Fibroblast of skin of abdomen (primary cell): ENCODE measurements at regions not wholly inside any gene's neighbourhood (a gene's known extent, or its start where the extent isn't known, plus 50 kb on each side); places are given as distances from the start of the nearest gene placed in this dataset.

Experiments used
- DNase-seq: peaks from one replicate; pipeline ENCODE4 v3.0.0-alpha.2; 2013

DNA sequence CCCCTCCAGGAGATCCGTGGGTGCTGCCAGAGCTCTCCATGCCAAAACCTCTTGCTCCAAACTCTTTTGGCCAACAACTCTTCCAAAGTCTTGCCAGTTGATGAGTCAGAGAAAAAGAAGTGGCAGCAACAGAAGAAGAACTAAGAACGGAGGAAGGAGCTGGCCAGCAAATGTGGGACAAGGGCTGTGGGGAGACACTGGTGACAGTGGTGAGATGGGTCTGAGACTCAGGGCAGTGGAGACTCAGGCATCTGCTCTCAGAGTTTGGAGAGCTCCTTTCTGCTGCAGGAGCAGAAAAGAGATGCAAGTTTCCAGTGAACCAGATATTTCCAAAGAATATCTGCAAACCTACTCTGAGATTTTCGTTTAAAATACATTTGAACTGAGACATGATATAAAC lies 92.3 kb upstream of the SEMA6A start:
- no peak for DNase-seq

DNA sequence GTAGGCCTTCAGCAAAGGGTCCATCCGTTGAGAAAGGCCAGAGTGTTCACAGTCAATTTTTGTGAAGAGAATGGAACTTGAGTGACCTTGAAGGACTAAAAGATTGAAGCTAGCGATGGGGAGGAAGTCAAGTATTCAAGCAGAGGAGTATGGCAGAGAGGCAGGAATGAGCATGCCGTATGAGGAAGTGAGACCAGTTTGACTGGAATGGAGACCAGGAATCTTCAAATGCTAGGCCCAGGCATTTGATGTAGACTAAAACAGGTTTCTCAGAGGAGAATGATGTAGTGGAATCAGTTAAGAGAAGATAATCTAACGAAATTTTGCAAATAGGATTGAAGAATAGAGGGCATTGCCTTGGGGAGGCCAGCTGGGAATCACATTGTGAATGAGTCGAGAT lies 90.4 kb upstream of the SEMA6A start:
- DNase-seq: no peak

DNA sequence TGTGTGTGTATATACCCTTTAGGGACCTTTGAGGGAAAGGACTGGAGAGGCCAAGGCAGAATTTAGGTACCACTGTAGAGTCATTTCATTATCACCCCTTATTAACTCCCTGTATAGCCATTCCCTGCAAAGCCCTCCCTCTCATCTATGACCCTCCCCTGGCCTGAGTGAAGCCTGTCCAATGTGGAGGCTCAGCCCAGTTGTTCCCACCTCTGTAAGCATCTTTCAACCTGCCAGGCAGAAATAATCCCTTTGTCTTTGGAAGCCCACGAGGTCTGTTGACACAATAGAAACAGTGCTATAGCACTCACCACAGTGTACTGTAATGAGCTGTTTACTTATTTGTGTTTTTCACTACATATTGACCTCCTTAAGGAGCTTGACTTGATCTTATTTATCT lies 88.5 kb upstream of the SEMA6A start:
- no peak for DNase-seq

DNA sequence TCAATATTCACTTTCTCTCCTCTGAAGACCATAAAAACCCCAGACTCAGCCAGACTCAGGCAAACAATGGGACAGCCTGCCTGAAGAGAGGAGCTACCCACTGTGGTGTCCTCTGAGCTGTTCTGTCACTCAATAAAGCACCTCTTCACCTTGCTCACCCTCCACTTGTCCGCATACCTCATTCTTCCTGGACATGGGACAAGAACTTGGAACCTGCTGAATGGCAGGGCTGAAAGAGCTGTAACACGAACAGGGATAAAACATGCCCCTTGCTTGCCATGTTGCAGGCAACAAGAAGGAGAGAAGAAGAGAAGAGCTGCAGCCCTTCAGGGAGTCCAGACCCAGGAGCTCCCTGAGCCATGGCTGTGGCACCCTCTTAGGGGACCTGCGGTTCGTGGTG lies 86.8 kb upstream of the SEMA6A start:
- DNase-seq: no peak

DNA sequence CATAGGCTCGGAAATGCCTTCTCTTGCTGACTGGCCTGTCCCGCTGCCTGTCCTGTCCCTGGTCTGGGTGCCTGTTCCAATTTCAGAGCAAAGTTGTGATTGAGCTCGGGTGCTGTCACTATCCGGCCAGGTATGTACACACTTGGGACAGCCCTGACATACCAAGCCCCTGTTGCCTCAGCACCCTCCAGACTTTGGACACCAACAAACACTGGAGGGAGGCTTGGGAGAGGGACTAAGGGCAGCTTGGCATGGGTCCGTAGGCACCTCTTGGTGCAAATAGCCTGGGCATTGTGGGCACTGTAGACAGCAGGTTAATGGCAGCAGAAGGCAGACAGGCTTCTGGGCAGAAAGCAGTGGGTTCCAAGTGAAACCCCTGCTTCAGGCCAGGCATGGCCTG lies 86.3 kb upstream of the SEMA6A start:
- no peak for DNase-seq

DNA sequence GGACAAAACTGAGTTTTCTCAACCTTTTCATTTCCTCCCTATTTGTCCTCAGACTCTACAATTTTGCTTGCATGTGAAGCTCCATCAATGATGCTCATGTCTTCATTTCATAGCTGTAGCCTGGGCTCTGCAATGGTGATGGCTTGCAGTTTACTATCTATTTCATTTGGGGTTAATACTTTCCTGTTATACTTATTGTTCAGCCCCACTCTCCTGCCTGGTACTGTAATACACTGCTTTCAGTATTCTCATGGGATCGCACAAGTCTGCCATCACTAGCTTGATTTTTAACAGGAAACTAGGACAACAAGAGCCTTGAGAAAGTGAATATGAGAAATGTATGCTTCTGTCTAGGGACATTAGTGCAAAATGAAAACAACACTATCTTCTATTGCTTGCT lies 84.2 kb upstream of the SEMA6A start:
- no peak for DNase-seq

DNA sequence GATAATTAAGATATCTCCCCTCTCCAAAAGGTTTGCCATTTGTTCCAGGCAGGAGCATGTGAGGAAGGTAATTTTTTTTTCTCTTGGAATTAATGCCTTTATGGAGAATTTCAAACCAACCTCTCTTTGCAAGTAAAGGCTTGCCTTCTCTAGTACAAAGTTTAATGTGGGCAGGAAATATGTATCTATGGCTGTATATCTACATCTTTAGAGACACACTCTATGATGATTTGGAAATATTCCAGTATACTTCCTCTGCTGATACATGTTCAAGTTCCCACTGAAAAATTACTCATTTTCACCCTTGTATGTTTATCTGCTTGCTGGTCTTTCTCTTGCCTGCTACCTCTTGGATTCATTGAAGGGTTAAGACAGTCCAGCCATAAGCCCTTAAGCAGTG lies 83.5 kb upstream of the SEMA6A start:
- no peak for DNase-seq

DNA sequence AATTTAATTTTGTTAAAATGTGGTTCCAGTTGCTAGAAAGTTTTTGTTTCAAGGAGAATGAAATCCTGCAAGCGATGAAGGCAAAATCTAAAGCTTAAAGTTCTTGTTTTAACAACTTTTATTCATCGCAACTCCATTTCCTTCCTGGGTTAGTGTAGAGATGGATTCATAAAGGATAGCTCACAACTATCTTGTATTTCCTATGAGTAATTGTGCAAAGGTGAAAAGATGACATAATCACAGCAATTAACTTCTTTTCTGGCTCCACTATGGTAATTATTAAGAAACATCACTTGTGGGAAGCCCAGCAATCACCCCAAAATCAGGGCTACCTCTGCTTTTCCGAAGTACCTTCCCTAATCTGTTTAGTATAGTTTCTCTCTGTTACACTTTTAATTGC lies 80.8 kb upstream of the SEMA6A start:
- DNase-seq: no peak

DNA sequence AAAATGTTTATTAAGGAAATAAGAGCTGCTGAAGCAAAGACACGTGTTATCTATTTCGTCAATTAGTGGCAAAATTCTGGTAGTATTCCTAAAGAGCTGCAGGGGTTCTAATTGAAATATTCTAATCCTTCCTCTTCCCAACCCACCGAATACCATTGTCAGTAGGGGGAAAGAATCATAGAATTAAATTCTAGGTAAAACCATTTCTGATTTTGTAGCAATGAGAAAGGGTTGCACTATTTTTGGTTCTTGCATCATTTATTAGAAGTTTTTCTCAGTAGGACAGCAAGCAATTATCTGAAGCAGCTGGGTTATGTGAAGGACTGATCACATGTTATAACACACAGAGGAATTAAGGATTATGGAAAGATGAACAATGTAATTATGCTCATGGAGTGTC lies 80.3 kb upstream of the SEMA6A start:
- no peak for DNase-seq

DNA sequence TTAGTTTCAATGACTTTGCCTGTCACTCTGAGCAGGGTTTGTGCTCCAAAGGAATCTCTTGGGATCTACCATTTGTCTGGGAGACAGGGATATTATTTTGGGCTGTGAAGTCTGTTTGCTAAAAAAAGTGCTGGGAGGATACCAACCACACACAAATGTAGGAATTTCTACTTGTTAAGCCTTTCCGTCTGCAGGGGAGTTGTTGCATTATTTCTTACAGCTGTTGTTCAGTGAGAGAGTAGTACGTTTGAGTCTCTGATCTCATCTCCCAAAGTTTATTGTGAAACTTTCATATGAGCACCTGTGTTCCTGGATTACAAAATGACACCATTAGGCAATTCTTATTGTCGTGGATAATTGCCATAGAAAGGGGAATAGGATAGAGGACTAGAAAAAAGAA lies 78.3 kb upstream of the SEMA6A start:
- peak; percentile 36 for DNase-seq

DNA sequence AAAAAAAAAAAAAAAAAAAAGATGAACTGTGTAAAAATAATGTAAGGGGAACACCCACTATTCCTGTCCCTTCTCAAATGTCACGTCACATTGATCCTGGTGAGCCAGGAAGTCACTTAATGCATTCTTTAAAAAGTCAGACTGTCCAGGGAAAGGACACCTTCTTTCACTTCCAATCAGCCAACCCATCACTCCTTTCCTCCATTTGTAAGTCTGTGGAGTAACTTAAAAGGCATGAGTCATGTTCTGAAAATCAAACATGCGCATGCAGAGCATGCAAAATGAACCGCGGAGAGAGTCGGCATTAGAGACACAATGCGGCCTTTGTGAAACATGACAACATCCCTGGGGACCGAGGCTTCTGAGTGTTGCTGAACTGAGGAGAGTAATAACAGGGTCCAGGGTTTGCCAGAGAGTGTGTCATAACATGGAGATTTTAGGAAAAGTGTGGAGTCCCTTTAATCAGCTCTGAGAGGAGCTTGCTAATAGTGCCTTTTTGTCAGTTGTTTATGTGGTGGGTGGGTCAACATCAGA lies 77.6 kb upstream of the SEMA6A start:
- peak; percentile 82 for DNase-seq

DNA sequence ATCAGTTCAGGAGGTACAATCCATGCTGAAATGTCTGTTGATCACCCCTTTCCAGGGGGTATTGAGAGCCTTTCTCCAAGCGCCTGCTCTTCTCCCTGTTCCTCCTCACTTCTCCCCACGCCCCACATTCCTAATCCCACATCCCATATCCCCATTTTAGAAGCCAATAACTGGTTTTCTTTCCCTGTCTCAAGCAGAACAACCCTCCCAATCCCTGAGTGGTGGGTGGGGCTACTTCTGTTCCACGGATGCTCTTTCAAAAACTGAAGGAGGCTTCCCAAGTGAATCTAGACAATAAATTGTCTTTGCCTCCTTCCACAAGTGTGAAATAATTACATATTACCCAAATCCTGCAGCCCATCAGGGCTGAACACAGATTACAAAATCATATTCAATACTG lies 77.0 kb upstream of the SEMA6A start:
- no peak for DNase-seq

DNA sequence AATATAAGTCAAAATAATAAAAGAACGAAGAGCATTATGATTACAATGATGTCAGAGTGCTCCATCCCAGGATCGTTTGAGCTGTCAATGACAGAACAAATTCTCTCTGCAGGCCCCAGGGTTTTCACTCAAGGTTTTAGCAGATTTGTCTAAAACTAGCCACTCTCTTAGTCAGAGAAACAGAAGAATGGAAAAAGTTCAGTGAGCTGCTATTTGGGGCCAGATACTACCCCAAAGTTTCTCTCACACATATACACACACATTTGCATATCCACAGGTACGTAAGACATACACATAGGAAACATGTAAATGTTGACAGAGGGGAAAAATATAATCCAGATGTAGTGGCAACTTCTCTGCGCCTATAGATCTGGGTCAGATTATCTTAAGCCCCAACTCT lies 76.3 kb upstream of the SEMA6A start:
- DNase-seq: no peak

DNA sequence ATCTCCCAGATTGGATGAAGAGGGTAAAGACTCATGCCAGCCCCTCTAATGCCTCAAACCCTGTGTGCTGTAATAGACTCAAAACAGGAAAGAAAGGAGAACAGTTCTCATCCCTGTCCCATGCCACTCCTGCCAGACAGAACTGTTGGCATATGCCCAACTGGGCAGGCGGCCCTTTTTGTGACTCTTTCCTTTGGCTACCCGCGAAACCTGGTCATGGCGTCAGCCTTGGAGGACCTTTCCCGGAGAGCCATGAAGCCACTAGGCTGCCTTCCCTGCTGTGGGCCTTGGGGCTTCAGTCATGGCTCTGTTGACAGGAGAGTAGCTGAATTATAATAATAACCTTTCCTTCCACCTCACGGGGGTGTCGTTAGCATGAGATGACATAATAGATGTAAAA lies 75.9 kb upstream of the SEMA6A start:
- no peak for DNase-seq

DNA sequence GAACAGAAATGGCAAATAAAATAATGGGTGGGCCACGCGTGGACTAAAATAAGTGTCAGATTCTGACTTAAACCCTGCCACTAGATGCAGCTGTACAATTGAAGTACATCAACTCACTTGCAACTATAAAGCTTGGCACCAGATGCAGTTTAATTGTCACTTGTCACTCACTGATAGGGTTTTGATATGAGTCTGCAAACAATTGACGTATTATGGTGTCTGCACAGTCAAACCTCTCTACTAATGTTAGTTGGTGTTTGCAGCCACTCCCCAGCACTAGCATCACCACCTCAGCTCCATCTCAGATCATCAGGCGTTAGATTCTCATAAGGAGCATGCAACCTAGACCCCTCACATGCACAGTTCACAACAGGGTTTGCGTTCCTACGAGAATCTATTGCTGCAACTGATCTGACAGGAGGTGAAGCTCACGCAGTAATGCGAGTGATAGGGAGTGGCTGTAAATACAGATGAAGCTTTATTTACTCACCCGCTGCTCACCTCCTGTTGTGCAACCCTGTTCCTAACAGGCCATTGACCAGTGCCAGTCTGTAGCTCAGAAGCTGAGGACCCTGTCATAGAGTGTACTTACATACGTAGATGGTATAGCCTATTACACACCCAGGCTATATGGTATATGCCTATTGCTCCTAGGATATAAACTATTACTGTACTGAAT lies 72.1 kb upstream of the SEMA6A start:
- no peak for DNase-seq

DNA sequence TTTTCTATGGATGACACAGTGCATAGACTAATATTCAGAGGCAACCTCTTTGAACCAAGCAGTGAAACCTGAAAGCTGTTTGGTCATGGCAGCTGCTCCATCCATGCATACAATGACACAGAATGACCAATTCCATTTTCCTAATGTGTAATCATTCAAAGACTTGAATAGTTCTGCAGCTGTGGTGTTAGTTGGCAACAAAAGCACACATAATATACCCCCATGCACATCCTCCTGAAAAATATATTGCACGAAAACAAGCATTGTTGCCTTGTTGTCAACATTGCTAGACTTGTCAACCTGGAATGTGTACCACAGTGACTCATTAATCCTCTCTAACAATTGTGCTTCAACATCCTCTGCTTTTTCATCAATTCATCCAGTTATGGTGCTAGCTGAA lies 71.0 kb upstream of the SEMA6A start:
- no peak for DNase-seq

DNA sequence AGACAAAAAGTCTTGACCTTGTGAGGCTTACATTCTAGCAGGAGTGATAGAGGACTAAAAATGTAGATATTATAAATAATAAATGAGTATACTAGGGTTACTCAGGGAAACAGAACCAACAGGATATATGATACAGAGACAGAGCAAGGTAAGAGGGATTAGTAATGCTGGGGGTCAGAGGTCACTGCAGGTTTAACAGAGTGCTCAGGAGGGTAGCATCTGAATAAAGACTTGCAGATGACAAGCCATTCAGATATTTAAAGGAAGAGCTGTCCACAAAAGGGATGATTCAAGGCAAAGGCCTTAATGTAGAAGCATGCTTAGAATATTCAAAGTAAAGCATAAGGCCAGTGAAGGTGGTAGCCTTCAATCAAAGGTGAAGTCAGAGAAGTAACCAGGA lies 65.6 kb upstream of the SEMA6A start:
- DNase-seq: no peak

DNA sequence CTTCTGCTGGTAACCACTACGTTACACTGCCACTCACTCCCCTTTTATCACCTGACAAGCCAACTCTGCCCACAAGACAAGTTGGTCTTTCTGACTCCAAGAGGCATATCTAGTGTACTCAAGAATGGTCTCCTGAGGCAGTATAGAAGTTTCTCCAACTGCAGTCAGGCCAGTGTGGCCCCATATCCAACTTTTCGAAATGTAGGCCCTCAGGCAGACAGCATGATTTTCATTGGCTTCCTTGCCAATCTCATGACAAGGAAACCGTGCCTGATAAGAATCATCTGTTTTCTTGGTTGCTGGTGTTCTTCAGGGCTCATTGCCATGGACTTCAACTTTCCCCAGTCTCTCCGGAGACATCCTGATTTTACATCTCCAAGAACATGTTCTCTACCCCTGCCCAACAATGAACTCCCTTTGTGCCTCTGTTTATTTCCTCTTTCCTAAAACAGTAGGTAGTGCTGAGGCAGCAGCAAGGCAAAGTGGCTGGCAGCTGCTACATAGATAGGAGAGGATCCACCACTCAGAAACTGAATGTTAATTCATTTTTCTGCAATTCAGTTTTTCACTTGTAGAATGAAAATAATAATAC lies 62.6 kb upstream of the SEMA6A start:
- no peak for DNase-seq

DNA sequence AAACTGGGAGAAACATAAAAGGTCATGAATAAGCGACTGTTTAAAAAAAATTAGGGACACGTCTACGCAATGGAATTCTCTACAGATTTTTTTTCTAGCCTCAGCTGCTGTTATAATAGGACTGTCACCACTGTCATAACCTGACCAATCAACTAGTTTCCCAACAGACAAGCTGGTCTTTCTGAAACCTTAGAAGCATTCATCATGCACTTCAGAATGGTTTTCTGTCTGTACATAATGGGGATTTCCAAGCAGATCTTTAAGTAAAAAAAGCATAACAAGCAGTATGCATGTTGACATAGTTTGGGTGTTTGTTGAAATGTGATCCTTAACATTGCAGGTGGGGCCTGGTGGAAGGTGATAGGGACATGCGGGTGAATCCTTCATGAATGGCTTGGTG lies 58.3 kb upstream of the SEMA6A start:
- no peak for DNase-seq

DNA sequence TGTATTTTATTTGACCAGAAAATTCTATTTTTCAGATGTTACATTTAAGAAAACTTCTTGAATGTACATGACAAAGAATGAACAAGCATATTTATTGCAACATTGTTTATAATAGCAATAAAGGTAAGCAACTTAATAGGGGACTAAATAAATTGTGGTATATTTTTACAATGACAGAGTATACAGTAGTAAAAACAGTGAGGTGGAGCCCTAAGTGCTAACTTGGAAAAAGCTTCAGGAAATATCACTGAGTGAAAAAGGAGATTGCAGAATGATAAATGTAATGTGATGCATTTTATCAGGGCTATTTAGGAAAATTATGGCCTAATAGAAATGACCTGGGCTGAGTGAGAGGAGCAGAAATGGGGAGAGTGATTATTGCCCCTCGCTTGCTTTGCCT lies 56.5 kb upstream of the SEMA6A start:
- no peak for DNase-seq

DNA sequence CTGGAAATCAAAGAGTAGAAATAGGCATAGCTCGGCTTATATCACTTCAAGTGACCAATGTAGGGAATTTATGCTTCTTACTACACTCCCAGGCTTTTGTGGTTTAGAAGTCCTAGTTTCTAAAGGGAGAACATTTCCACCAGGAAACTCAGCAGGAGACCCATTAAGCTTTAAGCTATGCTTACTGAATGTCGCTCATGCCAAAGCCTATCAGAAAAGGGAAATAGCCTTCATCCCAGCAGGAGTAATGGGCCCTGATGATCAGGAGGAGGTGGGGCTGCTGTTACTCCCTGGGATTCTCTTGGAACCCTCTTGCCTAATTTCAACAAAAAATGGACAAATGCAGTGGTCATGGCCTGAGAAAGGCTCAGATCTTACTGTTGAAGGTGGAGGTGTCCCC lies 54.5 kb upstream of the SEMA6A start:
- no peak for DNase-seq

DNA sequence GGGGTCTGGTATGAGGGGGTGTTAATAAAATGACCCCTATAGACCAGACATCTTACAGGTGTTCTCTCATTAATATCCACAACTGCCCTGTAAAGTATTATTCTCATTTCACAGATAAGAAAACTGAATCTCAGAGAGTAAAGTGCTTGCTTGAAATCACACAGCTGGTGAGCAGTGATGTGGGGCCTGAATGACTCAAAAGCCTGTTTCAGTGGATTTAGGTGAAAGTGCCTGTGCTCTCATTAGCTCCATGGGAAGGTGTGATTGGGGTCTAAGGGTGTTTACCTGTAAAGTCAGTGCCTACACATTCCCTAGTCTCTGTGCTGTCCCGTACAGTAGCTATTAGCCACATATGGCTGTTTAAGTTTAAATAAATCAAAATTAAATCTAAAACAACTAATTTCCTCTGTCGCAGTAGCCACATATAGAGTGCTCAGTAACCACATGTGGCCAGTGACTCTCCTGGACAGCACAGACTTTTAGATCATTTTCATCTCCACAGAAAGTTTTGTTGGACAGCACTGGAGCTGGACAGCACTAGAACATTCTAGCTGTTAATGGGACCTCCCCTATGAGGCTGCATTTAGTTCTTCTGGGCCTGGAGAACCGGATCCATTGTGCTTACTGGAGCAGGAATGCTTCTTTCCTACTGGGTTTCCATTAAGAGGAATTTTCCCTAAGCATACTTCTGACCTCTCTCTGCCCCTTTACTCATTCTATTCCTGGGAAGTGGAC lies 52.5 kb upstream of the SEMA6A start:
- DNase-seq: no peak

DNA sequence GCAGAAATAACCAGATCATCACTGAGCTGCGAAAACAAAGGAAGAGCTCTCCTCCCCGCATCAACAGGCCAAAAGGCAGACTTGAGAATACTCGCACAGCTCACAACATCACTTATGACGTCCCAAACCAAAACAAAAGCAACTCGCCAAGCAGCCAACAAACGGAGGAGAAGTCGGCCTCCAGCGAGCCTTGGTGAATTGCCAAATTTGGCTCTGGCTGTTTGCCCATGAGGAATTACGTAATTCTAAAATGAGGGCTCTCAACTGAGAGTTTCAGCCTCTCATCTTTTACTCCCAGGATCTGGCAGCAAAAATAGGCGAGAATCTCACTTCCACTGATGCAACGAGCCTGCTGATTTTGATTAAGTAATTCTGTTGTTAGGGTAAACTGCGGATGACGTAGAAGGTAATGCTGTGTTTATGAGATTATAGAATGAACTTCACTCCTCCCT lies 51.7 kb upstream of the SEMA6A start:
- peak; percentile 53 for DNase-seq
